GM23338 (cell line): ENCODE measurements at regions not wholly inside any gene's neighbourhood (a gene's known extent, or its start where the extent isn't known, plus 50 kb on each side); places are given as distances from the start of the nearest gene placed in this dataset.

Experiments used
- ATAC-seq: fragments of 200-7000 bp; cut with Tn5 transposase; 3 replicates; pipeline ENCODE4 v1.9.1; 2020
- DNase-seq: peaks from one replicate; pipeline ENCODE4 v3.0.0-alpha.2; 2015; ENCODE audit warnings: low spot score
- H2AFZ ChIP-seq: fragments of 200-600 bp; sonication (generic); 2 replicates; pipeline ENCODE4 v1.8.0; 2016; ENCODE audit warnings: antibody characterized with exemption, mild to moderate bottlenecking, moderate library complexity
- H3F3A ChIP-seq: fragments of 200-600 bp; sonication (generic); replicated peaks from 2 replicates; pipeline ENCODE4 v1.8.0; 2017; ENCODE audit warnings: antibody characterized with exemption, mixed run types, low read depth
- H3K27ac ChIP-seq: fragments of 200-600 bp; sonication (generic); 2 replicates; pipeline ENCODE4 v1.6.1; 2016; ENCODE audit warnings: low read depth
- H3K27me3 ChIP-seq: fragments of 200-600 bp; sonication (generic); 2 replicates; pipeline ENCODE4 v1.8.0; 2016; ENCODE audit warnings: mild to moderate bottlenecking, mixed run types, moderate library complexity; ENCODE audit not compliant: insufficient read depth
- H3K36me3 ChIP-seq: fragments of 200-600 bp; sonication (generic); 2 replicates; pipeline ENCODE4 v1.8.0; 2016; ENCODE audit warnings: mild to moderate bottlenecking; ENCODE audit not compliant: insufficient read depth
- H3K4me1 ChIP-seq: fragments of 200-600 bp; sonication (generic); 2 replicates; pipeline ENCODE4 v1.8.0; 2016; ENCODE audit warnings: mild to moderate bottlenecking, moderate library complexity; ENCODE audit not compliant: insufficient read depth
- H3K4me2 ChIP-seq: fragments of 200-600 bp; sonication (generic); 2 replicates; pipeline ENCODE4 v1.7.1; 2017; ENCODE audit warnings: mixed run types
- H3K4me3 ChIP-seq: fragments of 200-600 bp; sonication (generic); 2 replicates; pipeline ENCODE4 v1.6.1; 2016; ENCODE audit warnings: mixed run types
- H3K79me2 ChIP-seq: fragments of 200-600 bp; sonication (generic); replicated peaks from 2 replicates; pipeline ENCODE4 v1.8.0; 2017; ENCODE audit warnings: mild to moderate bottlenecking; ENCODE audit not compliant: insufficient read depth
- H3K9me2 ChIP-seq: fragments of 200-600 bp; sonication (generic); 2 replicates; pipeline ENCODE4 v1.8.0; 2017; ENCODE audit not compliant: insufficient read depth
- H4K20me1 ChIP-seq: fragments of 200-600 bp; sonication (generic); replicated peaks from 2 replicates; pipeline ENCODE4 v1.8.0; 2017; ENCODE audit warnings: mild to moderate bottlenecking; ENCODE audit not compliant: insufficient read depth
- H3K27ac Mint-ChIP-seq: 2 replicates; pipeline ENCODE4 v1.8.0; 2020; ENCODE audit warnings: inconsistent platforms, mild to moderate bottlenecking, moderate library complexity, mixed read lengths
- H3K27me3 Mint-ChIP-seq: 3 replicates; pipeline ENCODE4 v1.8.0; 2022; ENCODE audit warnings: low read depth, mild to moderate bottlenecking, moderate library complexity, mixed read lengths, inconsistent platforms; ENCODE audit not compliant: insufficient read depth, poor library complexity
- H3K36me3 Mint-ChIP-seq: 3 replicates; pipeline ENCODE4 v1.8.0; 2021; ENCODE audit warnings: low read depth, mild to moderate bottlenecking, inconsistent platforms, moderate library complexity, mixed read lengths
- H3K4me1 Mint-ChIP-seq: 3 replicates; pipeline ENCODE4 v1.8.0; 2020; ENCODE audit warnings: mild to moderate bottlenecking, inconsistent platforms, mixed read lengths
- H3K4me3 Mint-ChIP-seq: 3 replicates; pipeline ENCODE4 v1.8.0; 2021; ENCODE audit warnings: moderate library complexity, mild to moderate bottlenecking, inconsistent platforms, mixed read lengths
- H3K9me3 Mint-ChIP-seq: 3 replicates; pipeline ENCODE4 v1.8.0; 2020; ENCODE audit warnings: moderate library complexity, mild to moderate bottlenecking, inconsistent platforms, mixed read lengths
- CREB1 ChIP-seq: fragments of 250-450 bp; sonication (Bioruptor Pico); IDR thresholded peaks from 2 replicates; pipeline ENCODE4 v1.5.0; 2020; ENCODE audit warnings: low read depth, mild to moderate bottlenecking, moderate library complexity
- CTCF ChIP-seq, 2 experiments: fragments of 200-600 bp in 1 of 2; sonication (generic) in 1 of 2; conservative IDR thresholded peaks; 2 replicates each; pipeline versions ENCODE4 v1.5.1 to v1.6.1; 2016 to 2017; ENCODE audit warnings: antibody characterized with exemption in 2 of 2, low read depth in 2 of 2, mild to moderate bottlenecking in 2 of 2, moderate library complexity in 1 of 2
- EZH2 ChIP-seq: fragments of 200-600 bp; sonication (generic); IDR thresholded peaks from one replicate; pipeline ENCODE4 v1.8.0; 2017; ENCODE audit warnings: antibody characterized with exemption, mild to moderate bottlenecking, low read depth; ENCODE audit not compliant: unreplicated experiment
- EZH2phosphoT487 ChIP-seq: fragments of 200-600 bp; sonication (generic); IDR thresholded peaks from one replicate; pipeline ENCODE4 v1.8.1; 2018; ENCODE audit warnings: antibody characterized with exemption; ENCODE audit not compliant: unreplicated experiment
- JUNB ChIP-seq: IDR thresholded peaks from one replicate; pipeline ENCODE4 v1.6.1; 2016; ENCODE audit warnings: antibody characterized with exemption; ENCODE audit not compliant: unreplicated experiment
- NANOG ChIP-seq: IDR thresholded peaks from 2 replicates; pipeline ENCODE4 v1.6.1; 2016; ENCODE audit warnings: antibody characterized with exemption, borderline replicate concordance
- POLR2AphosphoS5 ChIP-seq: IDR thresholded peaks from 2 replicates; pipeline ENCODE4 v1.6.1; 2016; ENCODE audit warnings: antibody characterized with exemption, low read depth
- REST ChIP-seq: IDR thresholded peaks from one replicate; pipeline ENCODE4 v1.6.1; 2018; ENCODE audit warnings: antibody characterized with exemption; ENCODE audit not compliant: unreplicated experiment
- STAT1 ChIP-seq: IDR thresholded peaks from one replicate; pipeline ENCODE4 v1.6.1; 2016; ENCODE audit warnings: antibody characterized with exemption; ENCODE audit not compliant: unreplicated experiment
- ZNF114 ChIP-seq: fragments of 250-450 bp; sonication (Bioruptor Pico); IDR thresholded peaks from 2 replicates; pipeline ENCODE4 v1.5.0; 2020; ENCODE audit warnings: mild to moderate bottlenecking, moderate library complexity
- ZNF331 ChIP-seq: fragments of 250-450 bp; sonication (Bioruptor Pico); IDR thresholded peaks from 2 replicates; pipeline ENCODE4 v1.5.0; 2020; ENCODE audit warnings: low read depth, mild to moderate bottlenecking, moderate library complexity
- ZNF462 ChIP-seq: fragments of 250-450 bp; sonication (Bioruptor Pico); IDR thresholded peaks from 2 replicates; pipeline ENCODE4 v1.5.0; 2020; ENCODE audit warnings: mild to moderate bottlenecking, moderate library complexity
- TF ChIP-seq, protein P1 (sequence below): IDR thresholded peaks from 2 replicates; pipeline ENCODE4 v1.6.1; 2016; ENCODE audit warnings: antibody characterized with exemption

GRCh38 chr15:47445723-47446392 lies 271.4 kb upstream of the SEMA6D start:
- Mint-ChIP-seq H3K27me3 (peaks cover 2% of the 10 kb centered on the region), H3K9me3 (no peaks in the 10 kb centered on the region), H3K4me3 (no peak overlapping the region), H3K36me3 (0 out of 3 replicates have a peak, but pooled peaks cover 3% of the 10 kb centered on the region), H3K4me1 (peaks cover 6% of the 10 kb centered on the region), H3K27ac (no peak overlapping the region)
- DNase-seq, result no peak
- Histone ChIP-seq H3K4me1 (peaks cover 6% of the 10 kb centered on the region; the same call in 1 of the 2 replicates), H3K27me3 (no peaks in the 10 kb centered on the region), H3K9me2 (0 out of 2 replicates have a peak, but pooled peaks cover 8% of the 10 kb centered on the region), H3K27ac (no peak overlapping the region), H3K4me3 (no peak overlapping the region), H4K20me1 (no peaks in the 10 kb centered on the region), H3K36me3 (no peaks in the 10 kb centered on the region), H3F3A (no peaks in the 10 kb centered on the region), H3K79me2 (no peaks in the 10 kb centered on the region), H2AFZ (no peak overlapping the region), H3K4me2 (no peak overlapping the region)
- no peak for ATAC-seq
- TF ChIP-seq ZNF331 (CRISPR knock-in tag) (no peak), CREB1 (CRISPR knock-in tag) (no peak), ZNF462 (no peak), CTCF (conservative IDR thresholded peaks at IDR 0.05; ENCODE audit: low read depth in 2 of 2) (no peak), POLR2AphosphoS5 (no peak), ZNF114 (CRISPR knock-in tag) (no peak), EZH2phosphoT487 (no peak), STAT1 (no peak), REST (no peak), NANOG (no peak), EZH2 (no peak), JUNB (no peak)
- TF ChIP-seq, protein P1, sequence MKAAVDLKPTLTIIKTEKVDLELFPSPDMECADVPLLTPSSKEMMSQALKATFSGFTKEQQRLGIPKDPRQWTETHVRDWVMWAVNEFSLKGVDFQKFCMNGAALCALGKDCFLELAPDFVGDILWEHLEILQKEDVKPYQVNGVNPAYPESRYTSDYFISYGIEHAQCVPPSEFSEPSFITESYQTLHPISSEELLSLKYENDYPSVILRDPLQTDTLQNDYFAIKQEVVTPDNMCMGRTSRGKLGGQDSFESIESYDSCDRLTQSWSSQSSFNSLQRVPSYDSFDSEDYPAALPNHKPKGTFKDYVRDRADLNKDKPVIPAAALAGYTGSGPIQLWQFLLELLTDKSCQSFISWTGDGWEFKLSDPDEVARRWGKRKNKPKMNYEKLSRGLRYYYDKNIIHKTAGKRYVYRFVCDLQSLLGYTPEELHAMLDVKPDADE, result no peak
